Activated T-helper 9 cell treated with anti-CD3 and anti-CD28 coated beads, Interleukin-2, amount 50 U/mL, for 16 hours (primary cell): ENCODE measurements at regions not wholly inside any gene's neighbourhood (a gene's known extent, or its start where the extent isn't known, plus 50 kb on each side); places are given as distances from the start of the nearest gene placed in this dataset.

ENCODE experiments used
- DNase-seq: peaks from one replicate; pipeline ENCODE4 v3.0.0-alpha.2; 2020; ENCODE audit warnings: low read depth

DNA sequence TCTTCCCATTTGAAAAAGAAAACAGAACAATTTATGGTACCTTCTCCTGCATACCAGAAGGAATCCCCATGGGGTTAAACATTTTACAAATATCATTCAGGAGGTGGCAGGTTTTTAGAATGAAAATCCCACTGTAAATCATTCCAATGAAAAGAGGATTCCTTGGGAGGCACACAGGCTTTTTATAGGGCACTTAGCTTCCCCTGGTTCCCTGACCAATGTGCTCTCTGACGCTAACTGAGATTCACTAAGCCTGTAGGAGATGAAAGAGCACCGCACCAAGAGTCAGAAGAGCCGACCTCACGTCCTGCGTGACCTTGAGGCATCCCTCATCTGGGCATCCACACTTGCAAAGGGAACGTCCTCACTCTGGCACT lies 82.5 kb downstream of the CMPK2 start:
- DNase-seq = no peak

DNA sequence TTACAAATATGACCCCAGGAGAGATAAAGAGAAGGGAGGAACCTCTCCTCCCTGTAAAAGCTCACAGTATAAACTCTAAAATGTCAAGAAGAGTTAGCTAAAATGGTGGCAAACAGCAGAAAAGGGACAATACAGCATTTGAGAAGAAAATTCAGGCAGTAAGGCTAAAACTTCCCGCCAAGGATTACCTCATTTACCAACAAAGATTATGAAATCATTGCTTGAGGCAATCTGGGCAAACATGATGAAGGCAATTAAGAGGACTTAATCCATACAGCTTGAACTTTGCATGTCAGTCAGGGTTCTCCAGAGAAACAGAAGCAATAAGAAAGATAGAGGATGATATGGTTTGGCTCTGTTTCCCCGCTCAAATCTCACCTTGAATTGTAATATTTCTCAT lies 81.4 kb downstream of the CMPK2 start:
- DNase-seq = no peak

DNA sequence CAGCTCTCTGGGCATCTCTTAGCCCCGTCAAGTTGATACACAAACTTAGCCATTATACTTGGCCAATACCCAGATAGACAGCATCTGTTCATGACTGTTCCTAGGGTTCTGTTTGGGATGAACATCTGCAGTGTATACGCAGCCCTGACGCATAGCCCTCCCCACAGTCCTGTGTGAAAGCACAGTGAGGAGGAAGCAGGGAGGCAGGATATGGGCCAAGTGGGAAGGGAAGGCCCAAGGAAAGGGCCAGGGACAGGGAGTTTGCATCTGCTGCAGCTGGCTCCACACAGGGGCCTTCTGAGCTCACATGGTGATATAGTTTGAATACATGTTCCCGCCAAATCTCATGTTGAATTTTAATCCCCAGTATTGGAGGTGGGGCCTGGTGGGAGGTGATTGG lies 80.2 kb downstream of the CMPK2 start:
- DNase-seq = no peak

DNA sequence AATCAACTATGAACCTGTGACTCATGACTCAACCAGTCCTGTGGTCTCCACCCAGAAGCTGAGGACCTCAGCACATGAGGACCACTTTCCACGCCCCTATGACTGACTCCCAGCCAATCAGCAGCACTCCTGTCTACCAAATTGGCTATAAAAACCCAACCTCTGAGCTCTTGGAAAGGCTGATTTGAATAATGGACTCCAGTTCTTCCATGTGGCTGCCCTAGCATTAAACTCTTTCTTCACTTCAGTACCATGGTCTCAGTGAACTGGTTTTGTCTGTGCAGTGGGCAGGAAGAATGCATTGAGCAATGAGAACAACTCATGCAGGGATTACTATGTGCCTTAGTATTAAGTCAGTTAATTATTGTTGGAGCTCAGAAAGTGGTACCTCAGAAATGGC lies 78.3 kb downstream of the CMPK2 start:
- DNase-seq = no peak

DNA sequence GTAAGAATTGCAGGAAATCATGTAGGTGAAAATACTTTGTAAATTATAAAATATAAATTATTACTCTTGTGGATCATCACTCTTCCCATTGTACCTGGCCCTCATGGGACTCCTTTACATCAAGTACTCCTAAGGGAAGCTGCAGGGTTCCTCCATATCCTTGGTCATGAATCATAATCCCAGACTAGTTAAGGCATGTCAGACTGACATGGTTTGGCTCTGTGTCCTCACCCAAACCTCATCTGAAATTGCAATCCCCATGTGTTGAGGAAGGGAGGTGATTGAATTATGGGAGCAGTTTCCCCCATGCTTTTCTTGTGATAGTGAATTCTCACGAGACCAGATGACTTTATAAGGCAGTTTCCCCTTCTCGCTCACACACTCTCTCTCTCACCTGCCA lies 77.1 kb downstream of the CMPK2 start:
- DNase-seq = no peak

DNA sequence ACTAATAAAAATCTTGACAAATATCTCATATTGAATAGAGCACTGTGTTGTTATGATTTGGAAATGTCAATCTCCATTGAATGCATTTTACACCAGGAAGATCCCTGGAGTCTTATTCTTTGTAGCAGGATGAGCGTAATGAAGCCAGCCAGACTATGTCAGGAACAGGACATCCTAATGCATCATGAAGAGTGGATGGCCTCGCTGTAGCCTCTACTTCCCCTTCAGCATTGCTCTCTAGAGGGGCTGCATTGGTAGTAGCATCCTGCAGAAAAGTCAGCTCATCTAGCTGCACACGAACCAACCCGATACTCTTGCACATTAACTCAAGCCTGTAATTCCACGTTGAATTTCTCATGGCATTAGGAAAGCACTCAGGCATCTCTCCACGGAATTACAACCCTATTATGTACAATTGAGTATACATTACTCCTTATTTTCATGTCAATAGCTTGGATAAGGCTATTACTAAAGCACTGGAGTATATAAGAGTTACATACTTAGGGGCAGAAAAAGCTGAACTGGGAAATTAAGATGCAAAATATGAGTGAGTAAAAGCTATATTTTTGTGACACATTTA lies 76.1 kb downstream of the CMPK2 start:
- DNase-seq = no peak

DNA sequence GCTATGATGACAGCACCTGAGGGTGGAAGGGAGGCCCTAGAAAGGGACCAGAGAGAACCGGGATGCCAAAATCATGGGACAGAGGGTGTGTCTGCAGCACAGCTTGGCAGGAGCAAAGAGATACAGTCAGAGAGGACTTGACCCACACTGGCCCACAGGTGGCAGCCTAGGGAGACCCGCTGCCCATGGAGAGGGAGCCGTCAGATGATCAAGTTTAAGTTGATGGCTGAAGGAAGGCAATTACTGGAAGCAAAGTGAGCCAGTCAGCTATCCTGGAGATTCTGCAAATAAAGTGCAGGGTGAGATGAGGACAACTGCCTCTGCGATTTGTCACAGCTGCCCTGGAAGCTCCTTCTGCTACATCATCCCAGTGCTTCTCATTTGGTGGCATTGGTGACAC lies 74.0 kb downstream of the CMPK2 start:
- no peak for DNase-seq

DNA sequence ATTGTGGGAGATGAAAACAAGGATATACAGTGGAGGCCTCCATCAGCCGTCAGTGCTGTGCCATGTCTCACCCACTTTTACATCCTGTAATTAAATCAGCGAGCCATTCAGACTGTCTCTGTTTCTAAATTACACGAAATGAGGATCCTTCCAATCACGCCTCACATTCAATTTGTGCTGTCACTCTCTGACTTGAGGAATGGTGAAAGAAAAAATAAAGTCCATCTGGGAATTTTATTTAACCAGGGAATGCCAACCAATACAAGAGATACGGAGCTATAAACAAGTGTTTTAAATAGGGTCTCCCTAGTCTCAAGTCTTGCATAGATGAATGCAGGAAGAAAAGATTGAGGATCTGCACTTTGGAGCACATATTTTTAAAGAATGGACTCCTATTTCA lies 72.8 kb downstream of the CMPK2 start:
- no peak for DNase-seq

DNA sequence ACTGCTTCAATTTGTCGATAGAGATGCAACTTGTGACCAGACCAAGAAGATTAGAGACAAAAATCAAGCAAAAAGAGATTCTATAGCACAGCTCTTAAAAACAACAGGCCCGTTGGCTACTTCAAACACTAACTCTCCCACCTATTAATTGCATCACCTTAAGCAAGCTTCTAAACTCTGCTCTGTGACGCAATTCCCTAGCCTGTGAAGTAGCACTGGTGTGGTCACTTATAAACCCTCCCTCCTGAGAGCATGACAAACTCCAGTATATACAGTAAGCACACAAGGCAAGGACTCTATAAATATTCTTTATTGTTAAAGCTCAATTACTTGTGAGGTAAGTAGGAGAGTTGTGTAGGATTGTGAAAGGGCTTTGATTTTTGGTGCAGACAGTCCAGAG lies 72.3 kb downstream of the CMPK2 start:
- no peak for DNase-seq

DNA sequence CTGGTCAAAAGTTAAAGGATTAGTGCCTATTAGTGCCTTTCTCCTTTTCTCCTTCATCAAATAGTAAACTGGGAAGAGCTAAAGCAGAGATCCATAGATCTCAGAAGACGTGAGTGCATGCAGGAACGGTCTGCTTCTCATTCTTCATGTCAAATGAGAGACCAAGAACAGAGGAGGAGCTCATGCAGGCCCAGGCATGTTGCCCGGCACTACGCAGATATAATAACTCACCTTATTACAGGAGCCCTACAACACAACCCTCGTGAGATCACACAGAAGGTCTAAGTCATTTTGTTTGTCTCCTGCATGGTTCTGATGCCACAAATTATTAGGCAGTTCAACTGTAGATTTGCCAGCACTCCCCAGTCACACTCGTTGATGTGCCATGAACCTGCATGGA lies 71.8 kb downstream of the CMPK2 start:
- no peak for DNase-seq

DNA sequence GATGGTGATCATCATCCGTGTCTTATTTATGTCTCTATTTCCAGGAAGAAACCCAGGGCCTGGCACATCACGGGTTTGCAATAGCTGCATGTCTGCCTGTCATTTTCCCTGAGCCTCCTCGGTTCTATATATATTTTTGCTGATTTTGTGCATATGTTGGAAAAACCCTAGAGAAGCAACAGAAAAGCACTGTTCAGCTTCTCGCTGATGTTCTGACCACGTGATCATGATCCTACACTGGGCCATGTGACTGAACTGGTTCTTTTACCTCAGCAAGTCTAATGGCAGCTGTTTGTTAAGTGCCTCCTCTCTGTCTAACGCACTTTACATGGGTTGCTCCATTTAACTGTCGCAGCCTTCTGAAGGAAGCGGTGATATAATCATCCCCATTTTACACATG lies 71.3 kb downstream of the CMPK2 start:
- no peak for DNase-seq
